ENCODE measurements at regions not wholly inside any gene's neighbourhood (a gene's known extent, or its start where the extent isn't known, plus 50 kb on each side); places are given as distances from the start of the nearest gene placed in this dataset.

DNA sequence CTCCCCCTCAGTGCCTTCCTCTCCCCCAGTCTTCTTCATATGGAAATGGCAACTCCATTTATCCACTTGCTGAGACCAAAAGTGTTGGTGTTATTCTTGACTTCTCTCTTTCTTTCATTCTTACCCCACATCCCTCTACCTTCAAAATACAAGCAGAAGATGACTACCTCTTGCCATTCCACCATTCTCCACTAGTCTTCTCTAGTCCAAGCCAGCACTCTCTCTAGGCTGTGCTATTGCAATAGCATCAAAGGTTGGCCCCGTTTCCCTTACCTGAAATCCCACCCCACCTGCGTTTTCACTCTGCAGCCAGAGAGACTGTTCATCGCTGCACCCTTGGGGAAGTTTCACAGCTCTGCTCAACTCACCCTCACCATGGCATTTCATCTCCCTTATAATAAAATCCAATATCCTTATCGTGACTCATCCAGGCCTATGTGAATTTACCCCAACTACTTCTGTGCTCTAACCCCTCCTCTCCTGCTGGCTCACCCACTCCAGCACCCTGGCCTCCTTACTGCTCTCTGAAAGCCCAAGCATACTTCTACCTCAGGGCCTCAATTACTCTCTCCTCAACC is 109.1 kb downstream of the LSM5 start:
- Mint-ChIP-seq H3K4me1 (ENCODE audit: low read depth) (no peaks in the 10 kb centered on the region), H3K9me3 (ENCODE audit: low read depth) (peaks cover 3% of the 10 kb centered on the region), H3K27me3 (ENCODE audit: low read depth) (peaks cover 38% of the 10 kb centered on the region), H3K27ac (ENCODE audit: unreplicated experiment) (no peak overlapping the region), H3K36me3 (ENCODE audit: low read depth) (no peaks in the 10 kb centered on the region), H3K4me3 (ENCODE audit: unreplicated experiment) (no peak overlapping the region)
- TF ChIP-seq, protein P1, sequence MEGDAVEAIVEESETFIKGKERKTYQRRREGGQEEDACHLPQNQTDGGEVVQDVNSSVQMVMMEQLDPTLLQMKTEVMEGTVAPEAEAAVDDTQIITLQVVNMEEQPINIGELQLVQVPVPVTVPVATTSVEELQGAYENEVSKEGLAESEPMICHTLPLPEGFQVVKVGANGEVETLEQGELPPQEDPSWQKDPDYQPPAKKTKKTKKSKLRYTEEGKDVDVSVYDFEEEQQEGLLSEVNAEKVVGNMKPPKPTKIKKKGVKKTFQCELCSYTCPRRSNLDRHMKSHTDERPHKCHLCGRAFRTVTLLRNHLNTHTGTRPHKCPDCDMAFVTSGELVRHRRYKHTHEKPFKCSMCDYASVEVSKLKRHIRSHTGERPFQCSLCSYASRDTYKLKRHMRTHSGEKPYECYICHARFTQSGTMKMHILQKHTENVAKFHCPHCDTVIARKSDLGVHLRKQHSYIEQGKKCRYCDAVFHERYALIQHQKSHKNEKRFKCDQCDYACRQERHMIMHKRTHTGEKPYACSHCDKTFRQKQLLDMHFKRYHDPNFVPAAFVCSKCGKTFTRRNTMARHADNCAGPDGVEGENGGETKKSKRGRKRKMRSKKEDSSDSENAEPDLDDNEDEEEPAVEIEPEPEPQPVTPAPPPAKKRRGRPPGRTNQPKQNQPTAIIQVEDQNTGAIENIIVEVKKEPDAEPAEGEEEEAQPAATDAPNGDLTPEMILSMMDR (IDR thresholded peaks at IDR 0.05), result no peak
- no peak for DNase-seq (ENCODE audit: low spot score)

DNA sequence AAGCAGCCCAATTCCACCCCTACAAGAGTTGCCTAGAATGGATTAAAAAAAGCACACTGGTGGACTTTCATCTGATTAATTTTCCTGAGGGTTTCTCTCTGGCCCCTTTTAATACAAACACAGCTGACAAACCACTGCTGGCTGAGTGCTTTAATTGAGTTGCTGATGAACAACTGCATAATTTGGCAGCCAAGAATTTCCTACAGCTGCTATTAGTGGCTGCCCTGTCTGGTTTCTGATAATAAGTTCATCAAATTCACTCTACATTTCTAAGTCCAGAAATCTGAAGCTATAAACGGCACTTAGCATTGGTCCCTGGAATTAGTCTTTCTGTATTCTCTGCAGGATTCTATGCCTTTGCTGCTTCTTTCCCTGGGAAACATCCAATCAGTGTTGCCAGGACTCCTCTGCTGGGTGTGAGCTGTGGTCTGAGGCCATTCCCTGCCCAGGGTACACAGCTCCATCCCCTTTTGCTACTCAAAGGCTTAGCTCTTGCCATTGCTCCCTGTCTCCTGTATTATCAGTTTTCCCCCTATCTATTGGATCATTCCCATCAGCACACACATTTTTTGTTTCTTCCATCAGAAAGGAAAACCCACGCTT is 110.6 kb downstream of the LSM5 start:
- TF ChIP-seq, protein P1 (IDR thresholded peaks at IDR 0.05), result no peak
- DNase-seq (ENCODE audit: low spot score), result no peak
- no peak overlapping the region for H3K27ac Mint-ChIP-seq (ENCODE audit: unreplicated experiment)
- H3K9me3 Mint-ChIP-seq (ENCODE audit: low read depth), result peaks cover 3% of the 10 kb centered on the region
- H3K4me1 Mint-ChIP-seq (ENCODE audit: low read depth), result no peaks in the 10 kb centered on the region
- H3K4me3 Mint-ChIP-seq (ENCODE audit: unreplicated experiment), result no peak overlapping the region
- no peaks in the 10 kb centered on the region for H3K36me3 Mint-ChIP-seq (ENCODE audit: low read depth)
- H3K27me3 Mint-ChIP-seq (ENCODE audit: low read depth), result peaks cover 31% of the 10 kb centered on the region

DNA sequence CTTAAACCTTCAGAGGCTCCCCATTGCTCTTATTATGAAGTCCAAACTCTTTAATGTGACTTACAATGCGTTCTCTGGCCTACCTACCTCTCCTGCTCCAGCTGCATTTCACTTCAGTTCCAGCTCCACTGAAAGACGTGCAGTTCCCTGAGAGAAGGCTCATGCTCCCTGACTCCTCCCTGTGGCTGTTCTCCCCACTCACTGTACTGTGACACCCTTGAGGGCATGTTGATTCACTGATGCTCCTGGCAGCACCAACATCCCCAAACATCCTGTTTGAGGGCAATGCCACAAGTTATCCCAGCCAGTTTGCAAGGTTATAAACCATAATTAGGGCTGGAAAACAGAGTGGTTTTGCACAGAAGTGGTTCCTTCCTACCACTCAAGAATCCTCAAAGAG is 111.2 kb downstream of the LSM5 start:
- TF ChIP-seq, protein P1 (IDR thresholded peaks at IDR 0.05), result no peak
- Mint-ChIP-seq H3K9me3 (ENCODE audit: low read depth) (peaks cover 3% of the 10 kb centered on the region), H3K4me1 (ENCODE audit: low read depth) (no peaks in the 10 kb centered on the region), H3K4me3 (ENCODE audit: unreplicated experiment) (no peak overlapping the region), H3K27me3 (ENCODE audit: low read depth) (peaks cover 28% of the 10 kb centered on the region), H3K27ac (ENCODE audit: unreplicated experiment) (no peak overlapping the region), H3K36me3 (ENCODE audit: low read depth) (no peaks in the 10 kb centered on the region)
- no peak for DNase-seq (ENCODE audit: low spot score)

DNA sequence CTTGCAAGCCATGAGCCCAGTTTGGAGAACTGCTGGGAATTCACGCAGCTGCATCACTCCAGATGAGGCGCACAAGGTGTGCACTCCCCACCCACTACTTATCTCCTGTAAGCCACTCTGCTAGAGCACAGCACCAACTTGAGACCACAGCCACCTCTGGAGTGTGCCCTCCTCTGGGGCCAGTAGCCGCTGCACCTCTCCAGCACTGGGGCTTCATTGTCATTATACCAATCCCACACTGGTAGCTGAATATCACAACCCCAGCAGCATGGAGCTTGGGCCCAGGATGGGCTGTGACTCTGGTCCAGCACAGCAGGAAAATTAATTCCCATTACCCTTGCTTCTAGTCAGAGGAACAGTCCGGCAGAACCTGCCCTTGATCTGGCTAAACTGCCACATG is 125.6 kb downstream of the LSM5 start:
- H3K4me3 Mint-ChIP-seq (ENCODE audit: unreplicated experiment), result no peak overlapping the region
- H3K27me3 Mint-ChIP-seq (ENCODE audit: low read depth), result peaks cover 30% of the 10 kb centered on the region
- peaks cover 7% of the 10 kb centered on the region for H3K36me3 Mint-ChIP-seq (ENCODE audit: low read depth)
- no peaks in the 10 kb centered on the region for H3K4me1 Mint-ChIP-seq (ENCODE audit: low read depth)
- no peak for DNase-seq (ENCODE audit: low spot score)
- H3K27ac Mint-ChIP-seq (ENCODE audit: unreplicated experiment), result no peak overlapping the region
- TF ChIP-seq, protein P1 (IDR thresholded peaks at IDR 0.05), result no peak
- peaks cover 18% of the 10 kb centered on the region for H3K9me3 Mint-ChIP-seq (ENCODE audit: low read depth)

DNA sequence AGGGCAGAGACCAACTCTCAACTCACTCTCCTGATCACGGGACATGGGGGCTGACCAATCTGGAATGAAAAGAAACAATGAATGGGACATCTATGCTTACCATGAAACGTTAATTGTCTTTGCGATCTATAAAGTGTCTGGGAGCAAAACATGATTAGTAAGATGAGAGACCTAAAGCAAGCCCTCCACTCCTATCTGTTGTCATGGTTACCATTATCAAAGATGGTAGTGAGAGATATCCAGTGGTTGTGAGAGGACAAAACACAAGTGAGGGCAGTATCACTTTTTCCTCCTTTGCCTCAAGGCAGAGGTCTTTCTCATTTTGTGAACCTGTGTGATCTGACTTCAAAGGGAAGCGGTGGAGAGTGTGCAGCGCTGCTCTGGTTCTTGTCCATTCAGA is 130.1 kb downstream of the LSM5 start:
- no peak overlapping the region for H3K27ac Mint-ChIP-seq (ENCODE audit: unreplicated experiment)
- DNase-seq (ENCODE audit: low spot score), result no peak
- H3K9me3 Mint-ChIP-seq (ENCODE audit: low read depth), result no peaks in the 10 kb centered on the region
- no peaks in the 10 kb centered on the region for H3K4me1 Mint-ChIP-seq (ENCODE audit: low read depth)
- TF ChIP-seq, protein P1 (IDR thresholded peaks at IDR 0.05), result no peak
- H3K4me3 Mint-ChIP-seq (ENCODE audit: unreplicated experiment), result no peak overlapping the region
- peaks cover 49% of the 10 kb centered on the region for H3K27me3 Mint-ChIP-seq (ENCODE audit: low read depth)
- no peaks in the 10 kb centered on the region for H3K36me3 Mint-ChIP-seq (ENCODE audit: low read depth)
